Testis (tissue), 2 donors: ENCODE measurements at regions not wholly inside any gene's neighbourhood (a gene's known extent, or its start where the extent isn't known, plus 50 kb on each side); places are given as distances from the start of the nearest gene placed in this dataset.

Source experiments
- DNase-seq: peaks from one replicate; pipeline ENCODE4 v3.0.0-alpha.2; 2019
- H3K27ac ChIP-seq, 2 donors: fragments of 200-600 bp; sonication (generic); one replicate each; pipeline ENCODE4 v1.5.1; 2019
- H3K27me3 ChIP-seq: fragments of 200-600 bp; sonication (generic); one replicate; pipeline ENCODE4 v1.5.1; 2019
- H3K36me3 ChIP-seq: fragments of 200-600 bp; sonication (generic); one replicate; pipeline ENCODE4 v1.5.1; 2017; ENCODE audit warnings: low read depth; ENCODE audit errors: missing control alignments
- H3K4me1 ChIP-seq: fragments of 200-600 bp; sonication (generic); one replicate; pipeline ENCODE4 v1.5.1; 2019
- H3K4me3 ChIP-seq, 2 donors: fragments of 200-600 bp; sonication (generic); one replicate each; pipeline ENCODE4 v1.5.1; 2017 to 2019
- H3K9me3 ChIP-seq: fragments of 200-600 bp; sonication (generic); one replicate; pipeline ENCODE4 v1.5.1; 2017
- CTCF ChIP-seq, 3 experiments: fragments of 450-650 bp in 2 of 3; fragments of 200-600 bp in 1 of 3; sonication (generic) in 1 of 3; IDR thresholded peaks; one replicate each; pipeline ENCODE4 v1.5.1; 2016 to 2019; ENCODE audit warnings: antibody characterized with exemption in 3 of 3, mild to moderate bottlenecking in 2 of 3, moderate library complexity in 1 of 3
- POLR2A ChIP-seq: fragments of 450-650 bp; IDR thresholded peaks from one replicate; pipeline ENCODE4 v1.6.1; 2017; ENCODE audit warnings: antibody characterized with exemption, mild to moderate bottlenecking, moderate library complexity
- WGBS, 2 donors: methylation state at CpG; one replicate each; pipeline ENCODE4 v1.1.5; 2018; 5-methylcytosine and 5-hydroxymethylcytosine counted together
- intact Hi-C: fragments of 100-400 bp; cut with DNase I; formaldehyde crosslinking; loops from one replicate; pipeline ENCODE4 v1.15.1; 2023; ENCODE audit warnings: low total_unique reads

- Histone ChIP-seq H3K27me3 (no peaks in the 10 kb centered on the region), H3K4me3 (no peak overlapping the region), H3K36me3 (no peaks in the 10 kb centered on the region), H3K9me3 (no peaks in the 10 kb centered on the region), H3K4me1 (peaks cover 4% of the 10 kb centered on the region), H3K27ac (no peak overlapping the region)
- TF ChIP-seq POLR2A (no peak), CTCF (IDR thresholded peaks at IDR 0.05) (no peak)
- DNase-seq: no peak
- WGBS, 2 donors: 74 to 79% methylated on average over 15 of the region's 15 CpGs
- intact Hi-C loops: no loop called here
Measured at GRCh38 chr9:93829271-93830011, 125.7 kb downstream of the BARX1 start.

- Histone ChIP-seq H3K9me3 (no peaks in the 10 kb centered on the region), H3K27ac (no peak overlapping the region), H3K36me3 (no peaks in the 10 kb centered on the region), H3K4me1 (peaks cover 4% of the 10 kb centered on the region), H3K4me3 (no peak overlapping the region), H3K27me3 (no peaks in the 10 kb centered on the region)
- no peak for DNase-seq
- 75 to 87% methylated on average over 10 to 13 of the region's 13 CpGs for WGBS, 2 donors
- TF ChIP-seq CTCF (IDR thresholded peaks at IDR 0.05): no peak
- no peak for TF ChIP-seq POLR2A
- intact Hi-C loops: no loop called here
Measured at GRCh38 chr9:93828331-93829097, 126.6 kb downstream of the BARX1 start.

GRCh38 chr9:93827545-93828330 is 127.4 kb downstream of the BARX1 start:
- intact Hi-C loops: no loop called here
- TF ChIP-seq POLR2A (no peak), CTCF (IDR thresholded peaks at IDR 0.05) (peak in 2 of 3 experiments; percentile 46 to 79)
- peak; percentile 38 for DNase-seq
- H3K36me3 ChIP-seq: no peaks in the 10 kb centered on the region
- H3K4me3 ChIP-seq: no peak overlapping the region
- H3K4me1 ChIP-seq: peaks cover 4% of the 10 kb centered on the region
- no peaks in the 10 kb centered on the region for H3K9me3 ChIP-seq
- 18% methylated on average over 43 of the region's 43 CpGs; no CpG with 5 or more reads in 1 of the 2 donors for WGBS, 2 donors
- no peak overlapping the region for H3K27ac ChIP-seq
- H3K27me3 ChIP-seq: no peaks in the 10 kb centered on the region

- Histone ChIP-seq H3K4me3 (peak overlapping the region in 1 of 2 donors; percentile 23), H3K4me1 (peaks cover 4% of the 10 kb centered on the region), H3K27me3 (no peaks in the 10 kb centered on the region), H3K27ac (no peak overlapping the region), H3K36me3 (no peaks in the 10 kb centered on the region), H3K9me3 (no peaks in the 10 kb centered on the region)
- no peak for DNase-seq
- WGBS, 2 donors: 28 to 40% methylated on average over 13 to 20 of the region's 20 CpGs
- intact Hi-C loops: no loop called here
- TF ChIP-seq POLR2A (no peak), CTCF (IDR thresholded peaks at IDR 0.05) (no peak)
Measured at GRCh38 chr9:93826905-93827544, 128.1 kb downstream of the BARX1 start.
